Testis (tissue), 2 donors: ENCODE measurements at regions not wholly inside any gene's neighbourhood (a gene's known extent, or its start where the extent isn't known, plus 50 kb on each side); places are given as distances from the start of the nearest gene placed in this dataset.

ENCODE experiments used
- DNase-seq: peaks from one replicate; pipeline ENCODE4 v3.0.0-alpha.2; 2019
- H3K27ac ChIP-seq, 2 donors: fragments of 200-600 bp; sonication (generic); one replicate each; pipeline ENCODE4 v1.5.1; 2019
- H3K27me3 ChIP-seq: fragments of 200-600 bp; sonication (generic); one replicate; pipeline ENCODE4 v1.5.1; 2019
- H3K36me3 ChIP-seq: fragments of 200-600 bp; sonication (generic); one replicate; pipeline ENCODE4 v1.5.1; 2017; ENCODE audit warnings: low read depth; ENCODE audit errors: missing control alignments
- H3K4me1 ChIP-seq: fragments of 200-600 bp; sonication (generic); one replicate; pipeline ENCODE4 v1.5.1; 2019
- H3K4me3 ChIP-seq, 2 donors: fragments of 200-600 bp; sonication (generic); one replicate each; pipeline ENCODE4 v1.5.1; 2017 to 2019
- H3K9me3 ChIP-seq: fragments of 200-600 bp; sonication (generic); one replicate; pipeline ENCODE4 v1.5.1; 2017
- CTCF ChIP-seq, 3 experiments: fragments of 450-650 bp in 2 of 3; fragments of 200-600 bp in 1 of 3; sonication (generic) in 1 of 3; IDR thresholded peaks; one replicate each; pipeline ENCODE4 v1.5.1; 2016 to 2019; ENCODE audit warnings: antibody characterized with exemption in 3 of 3, mild to moderate bottlenecking in 2 of 3, moderate library complexity in 1 of 3
- POLR2A ChIP-seq: fragments of 450-650 bp; IDR thresholded peaks from one replicate; pipeline ENCODE4 v1.6.1; 2017; ENCODE audit warnings: antibody characterized with exemption, mild to moderate bottlenecking, moderate library complexity
- WGBS, 2 donors: methylation state at CpG; one replicate each; pipeline ENCODE4 v1.1.5; 2018; 5-methylcytosine and 5-hydroxymethylcytosine counted together
- intact Hi-C: fragments of 100-400 bp; cut with DNase I; formaldehyde crosslinking; loops from one replicate; pipeline ENCODE4 v1.15.1; 2023; ENCODE audit warnings: low total_unique reads

GRCh38 chr4:96247096-96247495 is 407.2 kb downstream of the PDHA2 start:
- Histone ChIP-seq H3K4me3 (no peak overlapping the region), H3K27ac (no peak overlapping the region), H3K4me1 (no peaks in the 10 kb centered on the region), H3K36me3 (no peaks in the 10 kb centered on the region), H3K27me3 (no peaks in the 10 kb centered on the region), H3K9me3 (no peaks in the 10 kb centered on the region)
- TF ChIP-seq POLR2A (no peak), CTCF (IDR thresholded peaks at IDR 0.05) (no peak)
- DNase-seq = no peak
- intact Hi-C loops = no loop called here

- Histone ChIP-seq H3K27ac (no peak overlapping the region), H3K9me3 (no peaks in the 10 kb centered on the region), H3K36me3 (no peaks in the 10 kb centered on the region), H3K27me3 (no peaks in the 10 kb centered on the region), H3K4me3 (no peak overlapping the region), H3K4me1 (no peaks in the 10 kb centered on the region)
- 56 to 66% methylated on average over 3 of the region's 3 CpGs for WGBS, 2 donors
- intact Hi-C loops = no loop called here
- DNase-seq = no peak
- TF ChIP-seq CTCF (IDR thresholded peaks at IDR 0.05) = no peak
- TF ChIP-seq POLR2A = no peak
Measured at GRCh38 chr4:96248225-96248624, 408.3 kb downstream of the PDHA2 start.

GRCh38 chr4:96260064-96260682 is 420.3 kb downstream of the PDHA2 start:
- 64 to 71% methylated on average over 2 of the region's 2 CpGs for WGBS, 2 donors
- Histone ChIP-seq H3K27me3 (no peaks in the 10 kb centered on the region), H3K9me3 (no peaks in the 10 kb centered on the region), H3K4me1 (no peaks in the 10 kb centered on the region), H3K36me3 (no peaks in the 10 kb centered on the region), H3K27ac (no peak overlapping the region), H3K4me3 (no peak overlapping the region)
- no peak for DNase-seq
- no peak for TF ChIP-seq CTCF (IDR thresholded peaks at IDR 0.05)
- TF ChIP-seq POLR2A = no peak
- intact Hi-C loops = no loop called here

- no peaks in the 10 kb centered on the region for H3K4me1 ChIP-seq
- no peak for DNase-seq
- TF ChIP-seq POLR2A (no peak), CTCF (IDR thresholded peaks at IDR 0.05) (no peak)
- H3K9me3 ChIP-seq = no peaks in the 10 kb centered on the region
- no peaks in the 10 kb centered on the region for H3K27me3 ChIP-seq
- intact Hi-C loops = no loop called here
- no peaks in the 10 kb centered on the region for H3K36me3 ChIP-seq
- H3K4me3 ChIP-seq = no peak overlapping the region
- H3K27ac ChIP-seq = no peak overlapping the region
- 92% methylated on average over 5 of the region's 5 CpGs for WGBS, 2 donors
Measured at GRCh38 chr4:96262057-96262456, 422.2 kb downstream of the PDHA2 start.

GRCh38 chr4:96263291-96263690 is 423.4 kb downstream of the PDHA2 start:
- intact Hi-C loops = no loop called here
- no peak for DNase-seq
- TF ChIP-seq POLR2A (no peak), CTCF (IDR thresholded peaks at IDR 0.05) (no peak)
- no peaks in the 10 kb centered on the region for H3K9me3 ChIP-seq
- 68 to 77% methylated on average over 1 of the region's 1 CpG for WGBS, 2 donors
- no peak overlapping the region for H3K4me3 ChIP-seq
- H3K27ac ChIP-seq = no peak overlapping the region
- H3K4me1 ChIP-seq = no peaks in the 10 kb centered on the region
- H3K27me3 ChIP-seq = no peaks in the 10 kb centered on the region
- H3K36me3 ChIP-seq = no peaks in the 10 kb centered on the region
